NCI-H1092 treated with DMSO at 0.1 percent for 48 hours (cell line): ENCODE measurements at regions not wholly inside any gene's neighbourhood (a gene's known extent, or its start where the extent isn't known, plus 50 kb on each side); places are given as distances from the start of the nearest gene placed in this dataset.
A peak's percentile ranks its signal among the peaks of the same experiment; 100 is the strongest.
"Not testable (repeated sequence)": the region's sequence is repeated elsewhere in the genome, so short reads cannot be mapped to it uniquely, and the experiment has no call there.

ENCODE experiments used
- DNase-seq: peaks from one replicate; lab custom pipeline; 2025; lab: John Stamatoyannopoulos, UW

GRCh38 chr1:105137543-105138457, 1388.1 kb downstream of the AMY1C start:
- no peak for DNase-seq

- DNase-seq = peak; percentile 35
These were observed 1388.8 kb downstream of the AMY1C start for GRCh38 chr1:105138458-105138893.

DNA sequence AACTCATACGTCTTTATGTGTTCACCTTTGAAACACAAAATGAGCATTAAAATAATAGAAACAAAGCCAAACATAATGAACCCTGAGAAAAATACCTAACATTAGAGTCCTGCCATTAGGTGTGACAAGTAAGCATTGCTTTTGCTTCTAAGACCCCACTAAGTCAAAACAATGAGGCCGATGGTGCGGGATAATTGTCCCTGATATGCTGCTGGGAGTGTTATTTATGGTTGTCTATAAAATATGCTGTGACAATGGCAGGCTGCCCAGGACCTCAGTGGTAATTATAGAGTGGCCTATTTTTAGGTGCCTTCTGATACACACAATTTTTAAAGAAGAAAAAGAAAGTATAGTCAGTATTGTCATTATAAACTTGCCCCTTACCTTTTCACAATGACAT, 1423.1 kb downstream of the AMY1C start:
- peak; percentile 61 for DNase-seq

GRCh38 chr1:105180789-105181188, 1431.1 kb downstream of the AMY1C start:
- DNase-seq = no peak

DNA sequence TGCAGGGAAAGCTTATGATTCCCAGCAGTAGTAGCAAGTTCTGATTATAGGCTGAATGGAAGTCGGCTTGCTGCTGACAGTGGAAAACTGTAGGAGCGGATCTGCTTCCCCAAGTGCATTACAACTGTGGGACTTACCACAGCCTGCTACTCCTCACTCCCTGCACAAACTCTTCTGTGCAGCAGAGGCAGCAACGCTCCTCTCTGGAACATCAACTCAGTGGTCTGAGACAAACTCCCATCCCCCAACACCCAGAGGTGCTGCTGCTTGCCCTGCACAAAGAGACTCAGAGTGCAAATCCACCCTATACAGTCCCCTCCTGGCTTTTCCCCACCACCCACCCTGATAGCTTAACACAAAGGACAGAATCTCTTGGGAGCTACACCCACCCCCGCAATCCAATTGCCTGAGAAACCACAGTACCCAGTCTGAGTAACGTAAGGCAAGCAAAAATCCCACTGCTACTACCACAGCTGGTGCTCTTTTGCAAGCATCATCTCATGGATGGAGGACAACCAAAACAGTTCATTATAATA, 1455.2 kb downstream of the AMY1C start:
- no peak for DNase-seq

- DNase-seq = no peak
These were observed 1458.9 kb downstream of the AMY1C start for GRCh38 chr1:105208581-105208980.

DNA sequence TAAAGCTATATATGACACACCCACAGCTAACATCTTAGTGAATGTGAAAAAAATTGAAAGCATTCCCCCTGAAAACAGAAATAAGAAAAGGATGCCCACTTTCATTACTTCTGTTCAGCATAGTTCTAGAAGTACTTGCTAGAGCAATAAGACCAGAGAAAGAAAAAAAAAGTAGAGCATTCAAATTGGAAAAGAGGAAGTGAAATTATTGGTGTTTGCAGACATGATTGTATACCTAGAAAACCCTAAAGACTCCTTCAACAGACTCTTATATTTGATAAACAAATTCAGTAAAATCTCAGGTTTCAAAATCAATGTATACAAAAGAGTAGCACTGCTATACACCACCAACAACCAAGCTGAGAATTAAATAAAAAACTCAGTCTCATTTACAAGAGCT, 1461.0 kb downstream of the AMY1C start:
- no peak for DNase-seq

DNA sequence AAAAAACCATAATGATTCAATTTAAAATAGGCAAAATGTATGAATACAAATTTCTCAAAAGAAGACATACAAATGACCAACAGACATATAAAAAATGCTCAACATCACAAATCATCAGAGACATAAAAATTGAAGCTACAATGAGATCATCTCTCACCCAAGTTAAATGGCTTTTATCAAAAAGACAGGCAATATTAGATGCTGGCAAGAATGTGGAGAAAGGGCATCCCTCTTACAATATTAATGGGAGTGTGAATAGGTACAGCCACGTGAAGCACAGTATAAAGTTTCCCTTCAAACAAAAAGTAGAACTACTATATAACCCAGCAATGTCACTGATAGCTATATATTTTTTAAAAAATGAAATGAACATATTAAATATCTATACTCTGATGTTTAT, 1481.7 kb downstream of the AMY1C start:
- DNase-seq = no peak

GRCh38 chr1:105243411-105243810, 1493.7 kb downstream of the AMY1C start:
- DNase-seq = peak; percentile 75

- DNase-seq = peak; percentile 75
These were observed 1494.3 kb downstream of the AMY1C start for GRCh38 chr1:105243969-105244368.

- no peak for DNase-seq
These were observed 1505.2 kb downstream of the AMY1C start for GRCh38 chr1:105254906-105255305.

DNA sequence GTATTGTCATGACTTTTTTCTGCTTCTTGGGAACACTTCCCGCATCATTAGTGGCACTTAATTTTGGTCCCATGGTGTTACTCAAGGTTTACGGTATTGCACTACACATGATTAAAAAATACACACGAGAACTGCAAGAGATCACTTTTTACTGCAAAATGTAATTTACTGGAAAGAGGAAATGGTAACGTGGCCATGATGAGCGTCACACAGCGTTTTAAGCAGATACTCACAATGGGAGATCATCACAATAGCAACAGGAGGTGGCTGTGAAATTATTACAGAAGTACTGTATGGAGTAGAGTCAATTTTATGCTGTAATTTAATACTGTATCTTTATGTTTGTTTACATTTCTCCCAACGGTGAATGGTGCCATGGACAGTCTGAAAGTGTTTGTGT, 1510.3 kb downstream of the AMY1C start:
- peak; percentile 37 for DNase-seq

DNA sequence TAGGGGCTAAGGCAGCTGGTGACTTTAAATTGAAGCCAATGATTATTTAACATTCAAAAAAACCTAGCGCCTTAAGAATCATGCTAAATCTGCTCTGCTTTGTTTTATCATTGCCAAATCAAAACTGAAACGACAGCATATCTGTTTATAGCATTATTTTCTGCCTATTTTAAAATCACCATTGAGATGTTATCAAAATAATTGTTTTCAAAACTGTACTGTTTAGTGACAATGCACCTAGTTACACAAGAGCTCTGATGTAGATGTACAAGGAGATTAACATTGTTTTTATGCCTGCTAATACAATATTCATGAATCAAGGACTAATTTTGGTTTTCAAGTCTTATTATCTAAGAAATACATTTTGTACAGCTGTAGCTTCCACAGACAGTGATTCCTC, 1521.3 kb downstream of the AMY1C start:
- DNase-seq = no peak

GRCh38 chr1:105272376-105272775, 1522.7 kb downstream of the AMY1C start:
- DNase-seq = not testable (repeated sequence)

- no peak for DNase-seq
These were observed 1545.1 kb downstream of the AMY1C start for GRCh38 chr1:105294838-105295237.

DNA sequence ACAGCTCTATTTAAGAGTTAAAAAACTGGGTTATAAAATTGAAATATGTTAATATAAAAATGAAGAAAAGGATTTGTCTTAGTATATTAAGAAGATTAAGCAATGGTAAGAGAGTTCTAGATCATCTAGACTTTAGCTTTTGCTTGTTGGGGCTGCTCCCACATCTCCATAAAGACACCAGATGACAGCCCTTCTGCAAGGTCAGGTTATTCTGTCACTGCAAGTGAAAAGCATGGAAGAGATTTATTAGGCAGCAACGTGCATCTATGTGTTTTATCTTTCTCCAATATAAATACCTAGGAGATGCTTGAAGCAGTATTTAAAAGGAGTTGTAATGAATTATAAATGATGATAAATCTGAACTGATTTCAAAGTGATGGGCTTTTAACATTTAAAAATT, 1560.4 kb downstream of the AMY1C start:
- no peak for DNase-seq

- no peak for DNase-seq
These were observed 1568.3 kb downstream of the AMY1C start for GRCh38 chr1:105317976-105318375.

- no peak for DNase-seq
These were observed 1577.2 kb downstream of the AMY1C start for GRCh38 chr1:105326886-105327285.

DNA sequence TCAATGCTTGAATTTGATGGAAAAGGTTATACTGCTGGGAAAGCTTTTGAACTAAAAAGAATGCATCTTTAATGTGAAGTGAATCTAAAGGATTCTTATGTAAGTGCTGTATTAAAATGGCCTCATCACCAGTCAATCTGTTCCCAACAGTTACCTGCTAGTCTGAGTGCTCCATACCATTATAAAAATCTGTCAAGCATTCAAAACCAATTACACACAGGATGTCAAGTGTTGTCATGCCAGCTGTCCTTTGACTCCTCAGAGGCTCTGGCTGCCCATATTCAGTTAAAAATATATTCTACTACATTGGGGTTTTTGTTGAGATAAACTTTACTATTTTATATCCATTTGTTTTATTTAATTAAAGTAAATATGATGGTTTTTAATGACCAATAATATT, 1587.7 kb downstream of the AMY1C start:
- peak; percentile 71 for DNase-seq

- no peak for DNase-seq
These were observed 1593.6 kb downstream of the AMY1C start for GRCh38 chr1:105343317-105343716.

DNA sequence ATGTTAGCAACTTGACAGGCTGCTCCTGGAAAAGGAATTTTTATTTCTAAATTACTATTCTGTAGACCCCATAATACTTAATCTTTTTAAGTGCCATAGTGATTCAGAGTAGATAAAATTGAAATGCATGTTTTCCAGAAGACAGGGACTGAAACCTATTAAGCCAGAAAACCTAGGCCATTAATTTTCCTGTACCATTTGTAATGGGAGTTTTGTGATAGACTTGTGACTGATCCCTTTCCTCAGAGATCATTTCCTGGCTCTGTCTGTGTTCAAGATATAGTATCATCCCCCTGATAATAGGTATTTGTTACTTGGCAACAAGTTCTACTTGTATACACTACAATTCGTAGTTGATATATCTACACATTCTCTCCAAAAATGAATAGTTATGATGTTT, 1609.8 kb downstream of the AMY1C start:
- no peak for DNase-seq

DNA sequence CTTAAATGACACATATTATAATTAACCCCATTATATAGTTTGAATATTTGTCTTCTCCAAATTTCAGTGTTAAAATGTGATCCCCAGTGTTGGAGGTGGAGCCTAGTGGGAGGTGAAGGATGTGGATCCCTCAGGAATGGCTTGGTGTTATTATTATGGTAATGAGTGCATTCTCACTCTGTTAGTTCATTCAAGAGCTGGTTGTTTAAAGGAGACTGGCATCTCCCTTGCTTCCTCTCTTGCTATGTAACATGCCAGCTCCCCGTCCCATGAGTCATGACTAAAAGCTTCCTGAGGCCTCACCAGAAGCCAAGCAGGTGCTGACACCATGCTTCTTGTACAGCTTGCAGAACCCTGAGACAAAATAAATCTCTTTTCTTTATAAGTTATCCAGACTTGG, 1612.7 kb downstream of the AMY1C start:
- no peak for DNase-seq

- peak; percentile 92 for DNase-seq
These were observed 1618.7 kb downstream of the AMY1C start for GRCh38 chr1:105368446-105368845.

DNA sequence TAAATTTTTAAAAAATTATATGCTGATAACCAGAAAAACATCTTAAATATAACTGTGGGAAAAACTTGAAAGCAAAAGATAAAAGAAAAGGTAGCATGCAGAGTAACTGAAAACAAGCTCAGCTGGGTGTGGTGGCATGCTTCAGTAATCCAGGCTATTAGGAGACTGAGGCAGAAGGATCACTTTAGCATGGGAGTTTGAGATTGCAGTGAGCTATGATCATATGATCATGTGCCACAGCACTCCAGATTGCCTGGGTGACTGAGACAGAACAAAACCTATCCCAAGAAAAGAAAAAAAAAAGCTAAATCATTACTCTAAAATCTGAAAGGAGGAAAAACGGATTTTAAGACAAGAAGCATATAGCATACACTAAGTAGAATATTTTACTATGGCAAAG, 1624.0 kb downstream of the AMY1C start:
- DNase-seq = peak; percentile 38
